Stimulated activated CD4-positive, alpha-beta T cell treated with anti-CD3 and anti-CD28 coated beads, Interleukin-15, amount 100 ng/mL, for 1 hour (primary cell): ENCODE measurements at regions not wholly inside any gene's neighbourhood (a gene's known extent, or its start where the extent isn't known, plus 50 kb on each side); places are given as distances from the start of the nearest gene placed in this dataset.
"Not testable (repeated sequence)": the region's sequence is repeated elsewhere in the genome, so short reads cannot be mapped to it uniquely, and the experiment has no call there.

Experiments used
- DNase-seq, 2 donors: peaks; one replicate each; pipeline ENCODE4 v3.0.0-alpha.2; 2020; ENCODE audit warnings: low read depth in 1 of 2, low spot score in 1 of 2

- DNase-seq: no peak
Observed at GRCh38 chr9:1536522-1537170, 478.5 kb upstream of the SMARCA2 start.

DNA sequence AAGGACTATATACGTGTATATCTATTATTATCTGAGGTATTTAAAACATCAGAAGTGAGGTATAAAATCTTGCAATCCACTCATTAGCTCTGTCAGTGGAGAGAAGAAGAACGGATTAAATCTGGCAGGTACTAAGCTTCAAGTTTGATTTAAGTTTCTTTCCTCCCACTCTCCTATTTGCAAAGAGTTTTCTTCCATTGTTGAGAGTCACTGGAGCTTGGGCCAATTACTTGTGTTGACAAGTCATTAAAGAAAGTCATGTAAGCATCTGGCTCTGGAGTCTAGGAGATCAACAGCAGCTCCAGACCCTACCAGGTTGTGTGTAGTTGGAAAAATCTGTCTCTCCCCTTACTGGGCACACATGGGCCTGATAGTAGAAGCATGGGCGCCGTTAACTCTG is 476.8 kb upstream of the SMARCA2 start:
- DNase-seq: no peak

GRCh38 chr9:1539216-1539615 is 475.9 kb upstream of the SMARCA2 start:
- DNase-seq: no peak

- no peak for DNase-seq
Observed at GRCh38 chr9:1550636-1551035, 464.5 kb upstream of the SMARCA2 start.

DNA sequence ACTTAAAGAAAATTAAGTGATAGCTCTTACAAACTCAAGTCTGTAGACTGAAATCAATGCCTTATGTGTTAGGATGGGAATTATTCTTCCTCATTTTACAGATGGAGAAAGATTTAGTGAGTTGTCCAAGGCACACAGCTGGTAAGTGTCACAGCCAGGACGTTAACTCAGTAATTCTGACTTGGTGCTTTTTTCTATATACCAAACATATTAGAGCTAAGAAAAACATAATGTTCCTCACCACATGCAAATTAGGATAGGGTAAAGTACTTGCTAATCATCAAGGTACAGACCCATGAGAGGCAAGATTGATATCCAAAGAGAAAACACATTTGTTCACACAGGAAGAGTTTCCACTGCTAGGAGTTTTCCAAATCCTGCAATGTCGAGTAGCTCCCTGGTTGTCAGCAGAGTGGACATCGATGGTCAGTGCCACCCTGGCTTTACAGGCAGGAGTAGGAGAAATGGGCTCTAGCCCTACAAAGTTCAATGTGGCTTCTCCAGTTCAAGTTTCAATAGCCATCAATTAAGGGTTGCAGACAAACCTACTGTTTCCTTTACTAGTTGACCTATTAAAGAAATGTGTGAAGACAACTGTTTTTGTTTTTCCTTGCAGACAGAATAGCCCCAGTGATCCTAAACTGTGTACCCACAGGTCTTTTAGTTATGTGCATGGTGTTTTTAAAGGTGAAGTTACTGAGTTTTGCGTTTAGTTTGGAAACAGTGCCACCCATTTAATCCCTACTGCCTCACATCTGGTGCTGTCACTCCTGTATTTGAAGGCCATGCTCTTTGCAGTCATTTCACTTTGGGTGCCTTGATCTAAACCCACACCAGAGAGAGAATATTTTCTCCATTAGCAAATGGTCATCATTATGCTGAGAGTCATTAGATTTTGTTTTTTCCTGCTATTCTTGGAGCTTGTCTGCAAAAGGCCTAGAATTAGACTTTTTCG is 460.8 kb upstream of the SMARCA2 start:
- no peak for DNase-seq

GRCh38 chr9:1558666-1559065 is 456.5 kb upstream of the SMARCA2 start:
- DNase-seq: not testable (repeated sequence)

GRCh38 chr9:1575939-1576338 is 439.2 kb upstream of the SMARCA2 start:
- DNase-seq: no peak

GRCh38 chr9:1580215-1580614 is 434.9 kb upstream of the SMARCA2 start:
- DNase-seq: no peak

GRCh38 chr9:1581926-1582325 is 433.2 kb upstream of the SMARCA2 start:
- DNase-seq: no peak

DNA sequence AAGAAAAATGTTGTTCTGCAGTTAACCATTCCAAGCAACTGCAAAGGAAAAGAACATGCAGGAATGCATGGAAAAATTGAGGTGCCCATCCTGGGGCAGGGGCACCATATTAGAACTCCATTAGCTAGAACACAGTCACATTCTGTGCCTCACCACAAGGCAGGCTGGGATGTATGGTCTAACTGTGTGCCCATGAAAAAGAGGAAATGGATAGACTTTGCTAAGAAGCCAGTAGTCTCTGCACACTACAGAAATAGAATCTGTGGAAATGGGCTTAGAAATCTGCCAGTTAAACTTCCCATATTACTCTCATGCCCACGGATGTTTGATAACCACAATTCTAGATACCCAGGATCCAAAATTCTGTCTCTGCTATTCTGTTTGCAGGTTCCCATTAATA is 423.8 kb upstream of the SMARCA2 start:
- DNase-seq: no peak

DNA sequence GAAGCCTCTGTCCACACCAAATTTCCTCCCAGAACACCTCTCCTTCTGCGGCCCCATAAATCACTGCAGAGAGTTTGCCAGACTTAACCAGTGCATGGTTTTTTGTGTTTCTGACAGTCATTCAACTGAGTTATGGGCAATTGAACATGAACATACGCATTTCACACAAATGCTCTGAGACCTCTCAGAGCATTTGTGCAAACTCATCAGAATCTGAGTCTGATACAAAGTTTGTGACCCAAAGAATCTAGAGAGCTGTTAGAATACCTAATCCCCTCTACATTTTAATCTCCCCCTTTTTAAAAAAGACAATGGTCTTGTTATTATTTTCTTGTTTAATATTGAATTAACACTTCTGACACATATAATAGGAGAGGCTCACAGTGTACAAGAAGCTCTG is 416.9 kb upstream of the SMARCA2 start:
- DNase-seq: no peak

DNA sequence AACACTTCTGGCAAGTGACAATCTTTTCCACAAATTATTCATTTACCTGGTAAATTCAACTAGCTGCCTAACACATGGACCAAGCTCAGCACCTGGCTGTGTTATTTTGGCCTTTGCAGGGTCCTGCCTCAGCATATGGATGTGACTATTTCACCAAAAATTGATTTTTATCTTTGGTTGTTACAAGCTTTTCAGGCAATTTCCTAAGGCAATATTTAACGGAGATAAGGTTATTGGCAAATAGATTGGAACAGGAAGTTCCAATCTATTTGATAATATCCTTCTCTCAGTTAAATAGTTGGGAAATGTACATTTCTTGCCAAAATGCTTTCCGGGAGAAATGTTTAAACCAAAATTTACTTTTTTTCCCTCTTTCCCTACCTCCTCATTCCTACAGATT is 415.2 kb upstream of the SMARCA2 start:
- DNase-seq: no peak

DNA sequence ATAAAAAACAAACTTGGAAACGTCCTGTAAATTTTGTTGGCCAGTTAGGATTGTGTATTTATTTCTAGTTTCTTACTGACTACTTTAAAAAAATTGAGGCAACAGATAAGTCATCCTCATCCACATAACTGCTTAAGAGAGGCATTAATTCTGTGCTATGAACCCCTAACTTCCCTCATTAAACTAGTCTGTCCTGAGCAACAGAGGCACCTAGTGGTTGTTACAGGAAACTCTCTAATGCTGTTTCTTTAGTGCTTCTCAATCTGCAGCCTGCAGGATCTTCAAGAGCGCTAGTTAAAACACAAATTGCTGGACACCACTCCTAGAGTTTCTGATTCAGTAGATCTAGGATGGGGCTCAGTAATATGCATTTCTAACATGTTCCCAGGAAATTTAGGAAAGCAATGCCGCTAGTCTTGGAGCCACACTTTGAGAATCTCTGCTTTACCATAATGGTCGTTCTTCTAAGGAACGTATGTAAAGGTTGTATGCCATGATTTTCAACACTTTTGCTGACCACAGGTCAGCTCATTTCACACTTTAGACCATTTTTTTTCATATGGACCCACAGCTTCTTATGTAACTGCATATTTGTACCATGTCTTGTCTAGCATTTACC is 410.1 kb upstream of the SMARCA2 start:
- no peak for DNase-seq

GRCh38 chr9:1606253-1606652 is 408.9 kb upstream of the SMARCA2 start:
- DNase-seq: no peak

DNA sequence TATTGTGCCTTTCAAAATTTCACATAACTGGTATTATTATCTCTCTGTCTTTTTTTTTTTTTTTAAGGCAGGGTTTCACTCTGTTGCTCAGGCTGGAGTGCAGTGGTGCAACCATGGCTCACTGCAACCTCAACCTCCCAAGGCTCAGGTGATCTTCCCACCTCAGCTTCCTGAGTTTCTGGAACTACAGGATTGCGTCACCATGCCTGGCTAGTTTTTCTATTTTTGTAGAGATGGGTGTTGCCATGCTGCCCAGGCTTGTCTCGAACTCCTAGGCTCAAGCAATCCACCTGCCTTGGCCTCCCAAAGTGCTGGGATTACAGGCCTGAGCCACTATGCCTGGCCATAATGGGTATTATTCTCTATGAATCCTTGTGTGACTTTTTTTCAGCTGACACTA is 402.3 kb upstream of the SMARCA2 start:
- no peak for DNase-seq

DNA sequence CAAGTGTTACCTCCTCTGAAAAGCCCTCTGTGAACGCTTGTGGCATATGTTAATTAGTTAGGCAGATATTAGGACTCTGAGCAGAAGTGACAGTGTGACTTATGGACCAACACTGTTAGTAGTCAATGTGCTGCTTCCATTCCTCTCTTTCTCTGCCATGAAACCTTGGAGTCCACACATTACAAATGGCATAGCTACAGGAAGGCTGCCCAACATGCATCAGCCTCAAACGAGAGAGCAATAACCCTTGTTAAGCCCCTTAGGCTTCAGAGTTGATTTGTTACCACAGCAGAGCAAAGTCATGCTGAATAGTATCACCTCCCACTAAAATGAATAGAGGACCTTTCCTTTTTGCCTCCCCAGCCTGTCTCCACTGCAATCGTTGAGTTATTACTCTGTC is 397.7 kb upstream of the SMARCA2 start:
- no peak for DNase-seq

DNA sequence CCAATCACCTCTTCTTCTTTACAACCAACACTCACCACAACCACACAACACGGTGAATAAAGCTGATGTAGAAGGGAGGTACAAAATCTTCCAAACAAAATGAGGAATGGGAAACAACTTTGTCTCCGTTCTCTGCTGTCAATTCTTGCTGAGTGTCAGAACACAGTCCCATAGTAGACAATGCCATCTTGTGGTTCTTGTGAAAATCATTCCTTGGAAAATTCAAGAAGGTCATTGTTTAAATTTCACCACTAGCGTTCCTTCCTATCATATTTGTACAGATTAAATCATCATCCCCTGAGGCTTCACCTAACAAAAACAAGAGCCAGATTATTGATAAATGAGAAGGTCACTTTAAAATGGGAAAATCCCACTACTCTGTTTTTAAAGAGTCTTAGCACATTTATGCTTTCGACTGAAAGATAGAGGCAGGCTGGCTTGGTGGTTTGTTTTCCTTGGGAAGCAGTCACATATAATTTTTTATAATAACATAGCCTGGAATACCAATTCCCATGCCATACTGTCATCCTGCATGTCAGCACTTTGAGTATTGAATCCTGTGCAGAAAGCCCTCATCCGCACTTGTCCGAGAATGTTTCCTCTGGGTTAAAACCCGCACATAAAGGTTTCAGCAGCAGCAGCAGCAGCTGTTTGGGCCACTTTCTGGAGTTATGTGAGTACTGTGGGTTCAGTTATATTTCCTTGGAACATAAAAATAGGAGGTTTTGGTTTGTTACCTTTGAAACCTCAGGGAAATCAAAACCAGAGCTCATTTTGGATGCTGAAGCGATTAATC is 395.0 kb upstream of the SMARCA2 start:
- no peak for DNase-seq

GRCh38 chr9:1637401-1637800 is 377.7 kb upstream of the SMARCA2 start:
- no peak for DNase-seq

DNA sequence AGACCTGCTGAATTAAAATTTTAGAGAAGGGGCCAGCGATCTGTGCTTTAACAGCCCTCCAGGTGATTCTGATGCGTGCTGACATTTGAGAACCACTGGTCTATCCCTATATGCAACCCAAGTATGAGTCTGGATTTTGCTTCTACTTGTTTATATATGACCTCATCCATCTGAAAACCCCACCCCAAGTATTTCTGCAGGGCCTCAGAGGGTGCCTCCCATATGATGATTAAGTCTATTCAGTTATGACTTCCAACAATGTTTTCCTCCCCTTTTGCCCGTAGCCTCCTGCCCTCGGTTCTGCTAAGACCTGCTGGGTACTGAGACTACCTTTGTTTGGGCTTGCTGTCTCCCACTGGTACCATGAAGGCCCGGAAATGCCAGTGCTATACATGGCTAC is 376.0 kb upstream of the SMARCA2 start:
- DNase-seq: no peak

- no peak for DNase-seq
Observed at GRCh38 chr9:1647776-1648175, 367.4 kb upstream of the SMARCA2 start.

DNA sequence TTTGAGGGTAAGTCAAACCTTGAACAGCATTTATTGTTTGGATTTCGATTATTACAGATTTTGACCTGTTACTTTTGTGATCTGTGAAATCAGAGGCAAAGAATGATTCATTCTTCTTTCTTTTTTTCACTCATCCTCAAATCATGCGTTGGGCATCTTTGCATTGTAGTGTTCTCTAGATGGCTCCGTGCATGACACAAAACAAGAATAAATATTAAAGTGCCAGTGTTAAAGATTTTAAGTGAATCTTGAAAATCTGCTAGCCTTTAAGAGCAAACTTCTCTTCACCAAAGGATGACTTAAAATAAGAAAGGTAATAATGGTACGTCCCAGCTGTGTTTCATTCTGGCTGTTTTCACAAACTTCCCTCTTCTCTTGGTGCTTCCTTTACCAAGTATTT is 361.9 kb upstream of the SMARCA2 start:
- no peak for DNase-seq
